HFFc6 (cell line): ENCODE measurements at regions not wholly inside any gene's neighbourhood (a gene's known extent, or its start where the extent isn't known, plus 50 kb on each side); places are given as distances from the start of the nearest gene placed in this dataset.

Experiments
- DNase-seq: peaks from one replicate; pipeline ENCODE4 v3.0.0-alpha.2; 2018
- H3K27ac Mint-ChIP-seq: 2 replicates; pipeline ENCODE4 v1.8.0; 2020; ENCODE audit warnings: mild to moderate bottlenecking, mixed read lengths
- H3K27me3 Mint-ChIP-seq: 2 replicates; pipeline ENCODE4 v1.8.0; 2021; ENCODE audit warnings: mild to moderate bottlenecking, moderate library complexity, mixed read lengths; ENCODE audit not compliant: insufficient read depth
- H3K36me3 Mint-ChIP-seq: 2 replicates; pipeline ENCODE4 v1.8.0; 2021; ENCODE audit warnings: low read depth, mixed read lengths
- H3K4me1 Mint-ChIP-seq: 2 replicates; pipeline ENCODE4 v1.8.0; 2020; ENCODE audit warnings: low read depth, mixed read lengths
- H3K4me3 Mint-ChIP-seq: 2 replicates; pipeline ENCODE4 v1.8.0; 2020; ENCODE audit warnings: mild to moderate bottlenecking, moderate library complexity, mixed read lengths
- H3K9me3 Mint-ChIP-seq: 2 replicates; pipeline ENCODE4 v1.8.0; 2020; ENCODE audit warnings: mild to moderate bottlenecking, mixed read lengths
- TF ChIP-seq, protein P1 (sequence below): fragments of 200-600 bp; sonication (generic); IDR thresholded peaks from 2 replicates; pipeline ENCODE4 v1.5.0; 2021; ENCODE audit warnings: antibody characterized with exemption, mild to moderate bottlenecking

- no peaks in the 10 kb centered on the region for H3K27me3 Mint-ChIP-seq
- H3K4me3 Mint-ChIP-seq = no peak overlapping the region
- H3K27ac Mint-ChIP-seq = no peak overlapping the region
- DNase-seq = no peak
- peaks cover 43% of the 10 kb centered on the region for H3K9me3 Mint-ChIP-seq
- TF ChIP-seq, protein P1, sequence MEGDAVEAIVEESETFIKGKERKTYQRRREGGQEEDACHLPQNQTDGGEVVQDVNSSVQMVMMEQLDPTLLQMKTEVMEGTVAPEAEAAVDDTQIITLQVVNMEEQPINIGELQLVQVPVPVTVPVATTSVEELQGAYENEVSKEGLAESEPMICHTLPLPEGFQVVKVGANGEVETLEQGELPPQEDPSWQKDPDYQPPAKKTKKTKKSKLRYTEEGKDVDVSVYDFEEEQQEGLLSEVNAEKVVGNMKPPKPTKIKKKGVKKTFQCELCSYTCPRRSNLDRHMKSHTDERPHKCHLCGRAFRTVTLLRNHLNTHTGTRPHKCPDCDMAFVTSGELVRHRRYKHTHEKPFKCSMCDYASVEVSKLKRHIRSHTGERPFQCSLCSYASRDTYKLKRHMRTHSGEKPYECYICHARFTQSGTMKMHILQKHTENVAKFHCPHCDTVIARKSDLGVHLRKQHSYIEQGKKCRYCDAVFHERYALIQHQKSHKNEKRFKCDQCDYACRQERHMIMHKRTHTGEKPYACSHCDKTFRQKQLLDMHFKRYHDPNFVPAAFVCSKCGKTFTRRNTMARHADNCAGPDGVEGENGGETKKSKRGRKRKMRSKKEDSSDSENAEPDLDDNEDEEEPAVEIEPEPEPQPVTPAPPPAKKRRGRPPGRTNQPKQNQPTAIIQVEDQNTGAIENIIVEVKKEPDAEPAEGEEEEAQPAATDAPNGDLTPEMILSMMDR = no peak
- no peaks in the 10 kb centered on the region for H3K4me1 Mint-ChIP-seq
- H3K36me3 Mint-ChIP-seq = no peaks in the 10 kb centered on the region
These were observed 565.1 kb upstream of the GCFC2 start for GRCh38 chr2:76275788-76276187.

DNA sequence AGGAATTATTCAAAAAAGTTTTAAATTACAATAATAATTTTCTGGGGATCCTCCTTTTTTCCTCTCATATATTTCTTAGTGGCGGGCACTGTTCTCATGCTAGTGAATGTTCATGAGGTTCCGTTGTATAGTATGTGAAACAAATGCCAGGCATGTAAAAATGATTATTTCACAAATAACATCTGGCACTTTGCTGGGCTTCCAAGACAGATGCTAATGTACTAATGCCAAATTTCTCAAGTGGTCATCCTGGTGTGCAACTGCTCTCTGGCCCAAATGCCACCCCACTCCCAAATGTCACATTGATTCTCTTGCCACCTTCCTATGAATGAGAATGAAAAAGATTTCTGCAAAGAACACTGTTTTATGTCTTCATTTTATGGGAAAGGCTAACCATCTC, 564.0 kb upstream of the GCFC2 start:
- Mint-ChIP-seq H3K27me3 (no peaks in the 10 kb centered on the region; the same call in 1 of the 2 replicates), H3K4me1 (no peaks in the 10 kb centered on the region), H3K4me3 (no peak overlapping the region), H3K27ac (no peak overlapping the region), H3K36me3 (no peaks in the 10 kb centered on the region), H3K9me3 (peaks cover 37% of the 10 kb centered on the region)
- DNase-seq = no peak
- TF ChIP-seq, protein P1 = no peak

- no peaks in the 10 kb centered on the region; the same call in 1 of the 2 replicates for H3K27me3 Mint-ChIP-seq
- H3K4me3 Mint-ChIP-seq = no peak overlapping the region
- no peaks in the 10 kb centered on the region for H3K4me1 Mint-ChIP-seq
- H3K9me3 Mint-ChIP-seq = peaks cover 34% of the 10 kb centered on the region
- H3K27ac Mint-ChIP-seq = no peak overlapping the region
- TF ChIP-seq, protein P1 = no peak
- no peak for DNase-seq
- no peaks in the 10 kb centered on the region for H3K36me3 Mint-ChIP-seq
These were observed 563.4 kb upstream of the GCFC2 start for GRCh38 chr2:76274160-76274559.

- Mint-ChIP-seq H3K27me3 (no peaks in the 10 kb centered on the region; the same call in 1 of the 2 replicates), H3K4me3 (no peak overlapping the region), H3K9me3 (peaks cover 17% of the 10 kb centered on the region), H3K27ac (no peak overlapping the region), H3K4me1 (no peaks in the 10 kb centered on the region), H3K36me3 (no peaks in the 10 kb centered on the region)
- TF ChIP-seq, protein P1 = no peak
- no peak for DNase-seq
These were observed 559.5 kb upstream of the GCFC2 start for GRCh38 chr2:76270096-76270710.

DNA sequence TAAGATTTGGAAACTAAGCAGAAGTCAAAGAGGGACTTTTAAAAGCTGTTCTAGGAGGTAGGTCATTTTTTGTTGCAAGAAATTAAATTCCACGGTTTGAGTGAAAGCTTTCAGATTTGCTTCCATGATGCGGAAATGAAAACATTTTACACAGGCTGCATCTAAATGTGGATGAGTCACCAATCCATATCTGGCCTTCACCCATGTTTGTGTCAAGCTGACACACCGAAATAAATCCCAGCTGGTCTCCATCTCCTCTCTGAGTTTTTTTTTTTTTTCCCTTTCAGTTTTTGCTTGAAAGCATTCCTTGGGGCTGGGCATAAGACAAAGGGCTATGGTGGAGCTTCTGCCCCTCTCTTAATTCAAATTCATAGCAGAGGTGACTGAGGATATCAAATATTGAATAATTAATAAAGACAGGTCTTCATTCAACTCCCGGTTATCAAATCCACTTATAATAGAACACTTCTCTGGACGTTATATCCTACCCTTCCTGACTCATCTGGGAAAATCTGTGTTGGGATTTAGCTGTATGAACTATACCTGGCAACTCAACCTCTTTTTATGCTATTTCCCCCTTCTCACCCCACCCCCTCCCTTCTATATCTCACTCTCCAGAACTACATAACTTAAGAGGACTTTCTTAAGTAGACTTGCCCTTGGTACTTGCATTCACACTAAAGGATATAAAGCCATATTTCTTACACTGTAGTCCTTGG, 558.3 kb upstream of the GCFC2 start:
- DNase-seq = no peak
- Mint-ChIP-seq H3K9me3 (peaks cover 17% of the 10 kb centered on the region), H3K4me3 (no peak overlapping the region), H3K4me1 (no peaks in the 10 kb centered on the region), H3K27ac (no peak overlapping the region), H3K36me3 (no peaks in the 10 kb centered on the region), H3K27me3 (no peaks in the 10 kb centered on the region; the same call in 1 of the 2 replicates)
- TF ChIP-seq, protein P1 = no peak
